Hepatocyte (in vitro differentiated cells): ENCODE measurements at regions not wholly inside any gene's neighbourhood (a gene's known extent, or its start where the extent isn't known, plus 50 kb on each side); places are given as distances from the start of the nearest gene placed in this dataset.

Source experiments
- CTCF ChIP-seq: fragments of 200-600 bp; sonication (generic); IDR thresholded peaks from 2 replicates; pipeline ENCODE4 v1.5.1; 2016; ENCODE audit warnings: antibody characterized with exemption, mild to moderate bottlenecking; ENCODE audit not compliant: poor library complexity
- EZH2 ChIP-seq: fragments of 200-600 bp; sonication (generic); IDR thresholded peaks from 2 replicates; pipeline ENCODE4 v1.6.1; 2016; ENCODE audit warnings: antibody characterized with exemption, mild to moderate bottlenecking, borderline replicate concordance
- EZH2phosphoT487 ChIP-seq: fragments of 200-600 bp; sonication (generic); IDR thresholded peaks from one replicate; pipeline ENCODE4 v1.6.1; 2018; ENCODE audit warnings: antibody characterized with exemption, mild to moderate bottlenecking, low read depth, moderate library complexity; ENCODE audit not compliant: unreplicated experiment, severe bottlenecking

GRCh38 chr7:51521054-51521453, 204.4 kb upstream of the COBL start:
- TF ChIP-seq CTCF = no peak
- no peak for TF ChIP-seq EZH2phosphoT487
- no peak for TF ChIP-seq EZH2
